ENCODE measurements at regions not wholly inside any gene's neighbourhood (a gene's known extent, or its start where the extent isn't known, plus 50 kb on each side); places are given as distances from the start of the nearest gene placed in this dataset.
"Not testable (repeated sequence)": the region's sequence is repeated elsewhere in the genome, so short reads cannot be mapped to it uniquely, and the experiment has no call there.

DNA sequence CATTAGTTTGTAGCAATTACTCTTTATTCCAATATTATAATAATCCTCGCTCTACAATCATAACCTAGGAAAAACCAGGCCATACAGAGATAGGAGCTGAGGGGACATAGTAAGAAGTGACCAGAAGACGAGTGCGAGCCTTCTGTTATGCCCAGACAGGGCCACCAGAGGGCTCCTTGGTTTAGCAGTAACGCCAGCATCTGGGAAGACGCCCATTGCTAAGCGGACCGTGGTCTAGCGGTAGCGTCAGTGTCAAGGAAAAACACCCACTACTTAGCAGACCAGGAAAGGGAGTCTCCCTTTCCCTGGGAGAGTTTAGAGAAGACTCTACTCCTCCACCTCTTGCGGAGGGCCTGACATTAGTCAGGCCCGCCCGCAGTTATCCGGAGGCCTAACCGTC is 82.3 kb upstream of the IMMP2L start:
- not testable (repeated sequence) for H3K4me2 ChIP-seq (ENCODE audit: insufficient read depth, insufficient read length, low read length); H4K20me1 ChIP-seq (ENCODE audit: control insufficient read depth, insufficient read depth, insufficient read length); H3K27ac Mint-ChIP-seq; H3K4me1 ChIP-seq (ENCODE audit: insufficient read depth, low read length); H3K27ac ChIP-seq (ENCODE audit: insufficient read length, low read depth, low read length); H3K23me2 ChIP-seq (ENCODE audit: insufficient read length, low read depth, low read length, poor library complexity, severe bottlenecking); H2BK12ac ChIP-seq (ENCODE audit: insufficient read length, low read depth, low read length); H4K8ac ChIP-seq (replicated peaks; ENCODE audit: insufficient read length, low read depth, low read length); H2AK5ac ChIP-seq (ENCODE audit: insufficient read length, low read length); H3K79me2 ChIP-seq (ENCODE audit: insufficient read depth, low read length); H3K4me3 Mint-ChIP-seq; H2AFZ ChIP-seq (ENCODE audit: low read length); H3K56ac ChIP-seq (ENCODE audit: insufficient read length, low read depth, low read length); H2BK15ac ChIP-seq (ENCODE audit: low read depth, low read length); H3K14ac ChIP-seq (ENCODE audit: insufficient read depth, low read length); H4K91ac ChIP-seq (ENCODE audit: insufficient read length, low read depth, low read length); H3K18ac ChIP-seq (ENCODE audit: insufficient read length, low read depth, low read length); H3K79me1 ChIP-seq (ENCODE audit: insufficient read depth, low read depth, low read length, poor library complexity, severe bottlenecking); H2BK5ac ChIP-seq (ENCODE audit: insufficient read length, low read length); H4K5ac ChIP-seq (ENCODE audit: insufficient read length, low read depth, low read length); H3K9ac ChIP-seq (ENCODE audit: extremely low read depth, insufficient read length, low read length); H3K23ac ChIP-seq (ENCODE audit: insufficient read length, low read depth, low read length); H3T11ph ChIP-seq (ENCODE audit: low read length); H3K9me3 ChIP-seq (ENCODE audit: control insufficient read depth, low read depth, low read length); H3K27me3 ChIP-seq (ENCODE audit: insufficient read depth, low read length); H2BK120ac ChIP-seq (ENCODE audit: low read depth, low read length, poor library complexity, severe bottlenecking); H3K4ac ChIP-seq (ENCODE audit: low read depth, low read length); H2BK20ac ChIP-seq (ENCODE audit: low read depth, low read length, poor library complexity, severe bottlenecking)
- Mint-ChIP-seq H3K9me3 (peaks cover 15 to 30% of the 10 kb centered on the region in 2 experiments), H3K36me3 (ENCODE audit: insufficient read depth in 1 of 3, low read depth in 3 of 3) (peaks cover 9 to 14% (median 12%) of the 10 kb centered on the region in 3 experiments), H3K27me3 (ENCODE audit: low read depth) (peaks cover 36% of the 10 kb centered on the region), H3K4me1 (peaks cover 0 to 11% of the 10 kb centered on the region in 2 experiments; a peak in 2 of 4 replicates)
- no CpG with 5 or more reads among the region's 14 CpGs for WGBS (ENCODE audit: extremely low coverage, insufficient read length, low lambda C conversion rate)
- DNase-seq = peak; percentile 39
- TF ChIP-seq, protein P1, sequence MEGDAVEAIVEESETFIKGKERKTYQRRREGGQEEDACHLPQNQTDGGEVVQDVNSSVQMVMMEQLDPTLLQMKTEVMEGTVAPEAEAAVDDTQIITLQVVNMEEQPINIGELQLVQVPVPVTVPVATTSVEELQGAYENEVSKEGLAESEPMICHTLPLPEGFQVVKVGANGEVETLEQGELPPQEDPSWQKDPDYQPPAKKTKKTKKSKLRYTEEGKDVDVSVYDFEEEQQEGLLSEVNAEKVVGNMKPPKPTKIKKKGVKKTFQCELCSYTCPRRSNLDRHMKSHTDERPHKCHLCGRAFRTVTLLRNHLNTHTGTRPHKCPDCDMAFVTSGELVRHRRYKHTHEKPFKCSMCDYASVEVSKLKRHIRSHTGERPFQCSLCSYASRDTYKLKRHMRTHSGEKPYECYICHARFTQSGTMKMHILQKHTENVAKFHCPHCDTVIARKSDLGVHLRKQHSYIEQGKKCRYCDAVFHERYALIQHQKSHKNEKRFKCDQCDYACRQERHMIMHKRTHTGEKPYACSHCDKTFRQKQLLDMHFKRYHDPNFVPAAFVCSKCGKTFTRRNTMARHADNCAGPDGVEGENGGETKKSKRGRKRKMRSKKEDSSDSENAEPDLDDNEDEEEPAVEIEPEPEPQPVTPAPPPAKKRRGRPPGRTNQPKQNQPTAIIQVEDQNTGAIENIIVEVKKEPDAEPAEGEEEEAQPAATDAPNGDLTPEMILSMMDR (conservative IDR thresholded peaks at IDR 0.05) = peak; percentile 63
